ENCODE measurements at regions not wholly inside any gene's neighbourhood (a gene's known extent, or its start where the extent isn't known, plus 50 kb on each side); places are given as distances from the start of the nearest gene placed in this dataset.

GRCh38 chr16:51056331-51056730 lies 94.7 kb downstream of the SALL1 start:
- TF ChIP-seq TAF1 (IDR thresholded peaks at IDR 0.05; ENCODE audit: low read depth, low read length) (no peak), POU2F2 (IDR thresholded peaks at IDR 0.05; ENCODE audit: low read depth, low read length) (no peak), POLR2A (IDR thresholded peaks at IDR 0.05; ENCODE audit: low read depth, low read length) (no peak), POLR2AphosphoS5 (IDR thresholded peaks at IDR 0.05; ENCODE audit: low read depth, low read length) (no peak), SPI1 (IDR thresholded peaks at IDR 0.05; ENCODE audit: low read depth, low read length) (no peak), PAX5 (IDR thresholded peaks at IDR 0.05; ENCODE audit: insufficient read depth, low read length, severe bottlenecking) (no peak)
- no peak for DNase-seq (ENCODE audit: insufficient read length, low spot score)
- FAIRE-seq = no peak

DNA sequence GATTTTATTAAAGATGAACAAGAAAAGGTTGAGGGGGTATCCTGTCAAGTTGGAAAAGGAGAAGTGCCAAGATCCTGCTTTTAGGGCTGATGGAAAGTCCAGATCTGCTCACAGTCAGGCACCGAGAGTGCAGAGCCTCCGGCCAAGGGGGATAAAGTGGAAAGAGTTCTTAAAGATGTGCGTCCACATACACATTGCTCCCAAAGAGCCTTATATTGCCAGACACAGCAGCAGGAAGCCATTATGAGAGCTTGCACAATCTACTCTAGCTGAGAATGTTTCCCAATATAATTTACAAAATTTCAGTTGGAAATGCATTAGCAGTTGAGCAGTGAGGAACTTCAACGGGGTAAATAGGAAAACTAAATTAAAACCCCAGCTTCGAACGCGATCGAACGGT lies 95.6 kb downstream of the SALL1 start:
- no peak for DNase-seq (ENCODE audit: insufficient read length, low spot score)
- FAIRE-seq = no peak
- TF ChIP-seq POU2F2 (IDR thresholded peaks at IDR 0.05; ENCODE audit: low read depth, low read length) (no peak), POLR2AphosphoS5 (IDR thresholded peaks at IDR 0.05; ENCODE audit: low read depth, low read length) (no peak), POLR2A (IDR thresholded peaks at IDR 0.05; ENCODE audit: low read depth, low read length) (no peak), SPI1 (IDR thresholded peaks at IDR 0.05; ENCODE audit: low read depth, low read length) (no peak), PAX5 (IDR thresholded peaks at IDR 0.05; ENCODE audit: insufficient read depth, low read length, severe bottlenecking) (no peak), TAF1 (IDR thresholded peaks at IDR 0.05; ENCODE audit: low read depth, low read length) (no peak)

DNA sequence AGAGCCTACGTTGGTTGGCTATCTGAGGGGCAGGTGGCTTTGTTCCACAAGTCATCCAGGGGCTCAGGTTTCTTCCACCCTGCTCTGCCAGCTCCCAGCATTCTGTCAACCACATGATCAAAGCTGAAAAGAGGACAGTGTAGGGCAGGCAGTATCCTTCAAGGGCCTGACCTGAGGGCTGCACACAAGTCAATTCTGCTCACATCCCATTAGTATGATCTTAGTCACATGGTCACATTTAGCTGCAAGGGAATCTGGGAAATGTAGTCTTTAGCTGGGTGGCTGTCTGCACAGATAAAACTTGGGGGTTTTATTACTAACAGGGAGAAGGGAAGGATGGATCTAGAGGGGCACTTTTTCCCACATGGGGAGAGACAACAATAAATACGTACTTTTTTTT lies 97.3 kb downstream of the SALL1 start:
- no peak for DNase-seq (ENCODE audit: insufficient read length, low spot score)
- FAIRE-seq = no peak
- no peak for TF ChIP-seq TAF1 (IDR thresholded peaks at IDR 0.05; ENCODE audit: low read depth, low read length)
- TF ChIP-seq POU2F2 (IDR thresholded peaks at IDR 0.05; ENCODE audit: low read depth, low read length) = no peak
- no peak for TF ChIP-seq PAX5 (IDR thresholded peaks at IDR 0.05; ENCODE audit: insufficient read depth, low read length, severe bottlenecking)
- no peak for TF ChIP-seq SPI1 (IDR thresholded peaks at IDR 0.05; ENCODE audit: low read depth, low read length)
- TF ChIP-seq POLR2A (IDR thresholded peaks at IDR 0.05; ENCODE audit: low read depth, low read length) = no peak

GRCh38 chr16:51051671-51052070 lies 99.4 kb downstream of the SALL1 start:
- FAIRE-seq = no peak
- no peak for TF ChIP-seq SPI1 (IDR thresholded peaks at IDR 0.05; ENCODE audit: low read depth, low read length)
- TF ChIP-seq TAF1 (IDR thresholded peaks at IDR 0.05; ENCODE audit: low read depth, low read length) = no peak
- no peak for TF ChIP-seq POLR2AphosphoS5 (IDR thresholded peaks at IDR 0.05; ENCODE audit: low read depth, low read length)
- no peak for TF ChIP-seq POU2F2 (IDR thresholded peaks at IDR 0.05; ENCODE audit: low read depth, low read length)

GRCh38 chr16:51050377-51050706 lies 100.7 kb downstream of the SALL1 start:
- no peak for FAIRE-seq

More at GRCh38 chr16:51051671-51052070, 99.4 kb downstream of the SALL1 start:
- DNase-seq (ENCODE audit: insufficient read length, low spot score) = no peak

GRCh38 chr16:51049678-51050376 lies 101.2 kb downstream of the SALL1 start:
- FAIRE-seq = no peak
- TF ChIP-seq SPI1 (IDR thresholded peaks at IDR 0.05; ENCODE audit: low read depth, low read length) (no peak), POLR2A (IDR thresholded peaks at IDR 0.05; ENCODE audit: low read depth, low read length) (no peak), PAX5 (IDR thresholded peaks at IDR 0.05; ENCODE audit: insufficient read depth, low read length, severe bottlenecking) (no peak), POLR2AphosphoS5 (IDR thresholded peaks at IDR 0.05; ENCODE audit: low read depth, low read length) (no peak), TAF1 (IDR thresholded peaks at IDR 0.05; ENCODE audit: low read depth, low read length) (no peak)
- DNase-seq (ENCODE audit: insufficient read length, low spot score) = no peak

More at GRCh38 chr16:51050377-51050706, 100.7 kb downstream of the SALL1 start:
- no peak for DNase-seq (ENCODE audit: insufficient read length, low spot score)
- TF ChIP-seq POU2F2 (IDR thresholded peaks at IDR 0.05; ENCODE audit: low read depth, low read length) (no peak), TAF1 (IDR thresholded peaks at IDR 0.05; ENCODE audit: low read depth, low read length) (no peak), POLR2AphosphoS5 (IDR thresholded peaks at IDR 0.05; ENCODE audit: low read depth, low read length) (no peak), PAX5 (IDR thresholded peaks at IDR 0.05; ENCODE audit: insufficient read depth, low read length, severe bottlenecking) (no peak), SPI1 (IDR thresholded peaks at IDR 0.05; ENCODE audit: low read depth, low read length) (no peak), POLR2A (IDR thresholded peaks at IDR 0.05; ENCODE audit: low read depth, low read length) (no peak)

DNA sequence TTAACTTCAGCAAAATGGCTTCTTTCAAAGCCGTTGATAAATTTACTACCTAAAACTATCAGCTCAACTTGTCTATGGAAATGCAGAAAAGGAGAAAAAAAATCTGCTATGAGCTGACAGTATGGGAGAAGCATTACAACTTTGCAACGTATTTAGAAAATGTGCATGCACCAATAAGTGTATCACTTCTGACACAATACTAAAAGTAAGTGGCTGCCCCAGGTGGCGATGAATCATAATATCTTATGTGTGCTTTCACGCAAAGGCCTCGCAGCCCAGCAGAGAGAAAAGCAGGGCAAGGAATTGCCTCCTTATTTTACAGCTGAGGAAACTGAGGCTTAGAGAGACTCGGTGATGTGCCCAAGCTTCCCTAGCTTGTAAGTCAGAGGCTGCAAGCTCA lies 101.8 kb downstream of the SALL1 start:
- no peak for FAIRE-seq
- TF ChIP-seq POLR2A (IDR thresholded peaks at IDR 0.05; ENCODE audit: low read depth, low read length) = no peak
- no peak for TF ChIP-seq POU2F2 (IDR thresholded peaks at IDR 0.05; ENCODE audit: low read depth, low read length)
- no peak for TF ChIP-seq PAX5 (IDR thresholded peaks at IDR 0.05; ENCODE audit: insufficient read depth, low read length, severe bottlenecking)
- no peak for TF ChIP-seq TAF1 (IDR thresholded peaks at IDR 0.05; ENCODE audit: low read depth, low read length)
- no peak for TF ChIP-seq POLR2AphosphoS5 (IDR thresholded peaks at IDR 0.05; ENCODE audit: low read depth, low read length)
- no peak for TF ChIP-seq SPI1 (IDR thresholded peaks at IDR 0.05; ENCODE audit: low read depth, low read length)
- DNase-seq (ENCODE audit: insufficient read length, low spot score) = no peak

DNA sequence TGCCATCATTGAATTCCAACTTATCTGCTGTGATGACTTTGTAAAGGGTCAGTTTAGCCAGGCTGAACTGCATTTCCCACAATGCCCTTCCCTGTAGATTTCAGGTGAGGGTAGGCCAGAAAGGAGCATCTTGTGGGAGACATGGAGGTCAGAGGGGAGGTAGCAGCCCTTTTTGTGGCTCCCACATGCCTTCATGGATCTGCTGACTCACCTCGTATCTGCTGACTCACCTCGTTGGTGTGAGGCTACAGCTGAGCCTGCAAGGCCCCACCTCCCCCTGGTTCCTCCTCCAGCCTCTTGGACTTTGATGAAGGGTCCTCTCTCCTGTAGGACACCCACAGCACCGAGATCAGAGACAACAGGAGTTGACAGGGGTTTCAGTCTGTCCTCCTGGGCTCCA lies 102.5 kb downstream of the SALL1 start:
- TF ChIP-seq SPI1 (IDR thresholded peaks at IDR 0.05; ENCODE audit: low read depth, low read length) (no peak), TAF1 (IDR thresholded peaks at IDR 0.05; ENCODE audit: low read depth, low read length) (no peak), PAX5 (IDR thresholded peaks at IDR 0.05; ENCODE audit: insufficient read depth, low read length, severe bottlenecking) (no peak), POU2F2 (IDR thresholded peaks at IDR 0.05; ENCODE audit: low read depth, low read length) (no peak), POLR2AphosphoS5 (IDR thresholded peaks at IDR 0.05; ENCODE audit: low read depth, low read length) (no peak), POLR2A (IDR thresholded peaks at IDR 0.05; ENCODE audit: low read depth, low read length) (no peak)
- DNase-seq (ENCODE audit: insufficient read length, low spot score) (no peak), FAIRE-seq (no peak)

DNA sequence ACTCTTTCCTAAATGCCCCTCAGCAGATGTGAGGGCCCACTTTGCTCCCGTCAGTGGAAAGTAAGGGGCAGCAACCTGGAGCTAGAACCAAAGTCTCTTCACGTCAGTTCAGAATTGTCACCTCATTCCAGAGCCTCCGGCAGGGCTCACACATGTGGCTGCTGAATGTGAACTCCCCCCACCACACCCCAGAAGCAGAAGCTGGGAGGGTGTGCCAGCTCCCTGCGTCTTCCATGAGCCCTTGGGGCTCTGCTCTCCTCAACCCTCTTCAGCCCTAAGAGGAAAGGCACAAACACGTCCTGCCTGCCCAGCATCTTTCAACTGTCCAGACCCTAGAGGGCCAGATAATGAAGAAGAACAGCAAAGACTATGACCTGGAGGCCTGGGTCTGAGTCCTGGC lies 105.3 kb downstream of the SALL1 start:
- no peak for TF ChIP-seq POLR2A (IDR thresholded peaks at IDR 0.05; ENCODE audit: low read depth, low read length)
- no peak for TF ChIP-seq PAX5 (IDR thresholded peaks at IDR 0.05; ENCODE audit: insufficient read depth, low read length, severe bottlenecking)
- TF ChIP-seq POU2F2 (IDR thresholded peaks at IDR 0.05; ENCODE audit: low read depth, low read length) = no peak
- TF ChIP-seq POLR2AphosphoS5 (IDR thresholded peaks at IDR 0.05; ENCODE audit: low read depth, low read length) = no peak
- TF ChIP-seq SPI1 (IDR thresholded peaks at IDR 0.05; ENCODE audit: low read depth, low read length) = no peak
- TF ChIP-seq TAF1 (IDR thresholded peaks at IDR 0.05; ENCODE audit: low read depth, low read length) = no peak
- DNase-seq (ENCODE audit: insufficient read length, low spot score) (no peak), FAIRE-seq (no peak)

GRCh38 chr16:51045186-51045585 lies 105.9 kb downstream of the SALL1 start:
- FAIRE-seq (no peak), DNase-seq (ENCODE audit: insufficient read length, low spot score) (no peak)
- TF ChIP-seq PAX5 (IDR thresholded peaks at IDR 0.05; ENCODE audit: insufficient read depth, low read length, severe bottlenecking) = no peak
- TF ChIP-seq POLR2A (IDR thresholded peaks at IDR 0.05; ENCODE audit: low read depth, low read length) = no peak
- no peak for TF ChIP-seq TAF1 (IDR thresholded peaks at IDR 0.05; ENCODE audit: low read depth, low read length)
- no peak for TF ChIP-seq POU2F2 (IDR thresholded peaks at IDR 0.05; ENCODE audit: low read depth, low read length)
- no peak for TF ChIP-seq SPI1 (IDR thresholded peaks at IDR 0.05; ENCODE audit: low read depth, low read length)
- TF ChIP-seq POLR2AphosphoS5 (IDR thresholded peaks at IDR 0.05; ENCODE audit: low read depth, low read length) = no peak
